ENCODE measurements at regions not wholly inside any gene's neighbourhood (a gene's known extent, or its start where the extent isn't known, plus 50 kb on each side); places are given as distances from the start of the nearest gene placed in this dataset.

DNA sequence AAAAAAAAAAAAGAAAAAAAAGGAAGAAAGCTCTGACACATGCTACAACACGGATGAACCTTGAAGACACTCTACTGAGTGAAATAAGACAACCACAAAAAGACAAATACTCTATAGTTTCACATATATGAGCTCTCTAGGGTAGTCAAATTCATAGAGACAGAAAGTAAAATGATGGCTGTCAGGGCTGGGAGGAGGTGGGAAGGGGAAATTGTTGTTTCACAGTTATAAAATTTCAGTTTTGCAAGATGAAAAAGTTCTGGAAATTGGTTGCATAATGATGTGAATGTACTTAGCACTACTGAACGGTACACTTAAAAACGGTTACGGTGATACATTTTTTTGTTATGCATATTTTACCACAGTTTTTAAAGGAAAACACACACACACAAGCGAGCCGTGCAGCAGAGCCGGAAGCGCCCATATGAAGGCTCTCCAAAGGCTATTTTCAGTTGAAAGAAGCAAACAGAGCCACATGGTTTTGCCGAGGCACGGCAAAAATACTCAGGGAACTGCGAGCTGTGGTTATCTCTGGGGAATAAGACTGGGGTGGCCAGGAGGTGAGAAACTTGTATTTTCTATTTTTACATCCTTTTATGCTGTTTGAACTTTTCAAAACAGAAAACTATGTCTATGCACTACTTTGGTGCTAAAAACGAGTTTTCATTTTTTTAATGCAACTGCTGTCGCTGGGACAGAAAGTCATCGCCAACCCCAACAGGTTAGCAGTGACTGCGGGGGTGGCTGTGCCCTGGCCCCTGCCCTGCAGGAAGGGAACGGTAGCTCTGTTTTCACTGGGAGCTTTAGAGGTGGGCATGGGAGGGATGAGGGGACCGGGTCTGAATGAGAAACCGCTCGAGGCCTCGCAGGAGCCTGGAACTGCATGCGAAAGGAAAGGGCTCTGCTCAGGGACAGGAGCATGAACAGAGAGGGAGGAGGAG is 132.9 kb downstream of the OAT start:
- no peak for DNase-seq

DNA sequence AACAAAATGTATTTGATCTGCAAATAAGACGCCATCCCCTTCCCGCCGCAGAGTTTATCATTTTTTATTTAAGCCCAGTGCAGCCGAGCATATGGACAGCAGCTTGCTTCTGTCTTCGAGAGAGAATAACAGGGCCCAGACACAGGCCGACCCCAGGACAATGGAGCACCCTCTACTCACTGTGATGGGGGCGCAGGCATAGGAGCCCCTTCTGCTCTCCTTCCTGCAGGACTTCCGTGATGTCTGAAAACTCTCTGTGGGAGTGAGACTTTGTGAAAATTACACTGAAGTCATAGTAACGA is 134.8 kb downstream of the OAT start:
- DNase-seq, result no peak

DNA sequence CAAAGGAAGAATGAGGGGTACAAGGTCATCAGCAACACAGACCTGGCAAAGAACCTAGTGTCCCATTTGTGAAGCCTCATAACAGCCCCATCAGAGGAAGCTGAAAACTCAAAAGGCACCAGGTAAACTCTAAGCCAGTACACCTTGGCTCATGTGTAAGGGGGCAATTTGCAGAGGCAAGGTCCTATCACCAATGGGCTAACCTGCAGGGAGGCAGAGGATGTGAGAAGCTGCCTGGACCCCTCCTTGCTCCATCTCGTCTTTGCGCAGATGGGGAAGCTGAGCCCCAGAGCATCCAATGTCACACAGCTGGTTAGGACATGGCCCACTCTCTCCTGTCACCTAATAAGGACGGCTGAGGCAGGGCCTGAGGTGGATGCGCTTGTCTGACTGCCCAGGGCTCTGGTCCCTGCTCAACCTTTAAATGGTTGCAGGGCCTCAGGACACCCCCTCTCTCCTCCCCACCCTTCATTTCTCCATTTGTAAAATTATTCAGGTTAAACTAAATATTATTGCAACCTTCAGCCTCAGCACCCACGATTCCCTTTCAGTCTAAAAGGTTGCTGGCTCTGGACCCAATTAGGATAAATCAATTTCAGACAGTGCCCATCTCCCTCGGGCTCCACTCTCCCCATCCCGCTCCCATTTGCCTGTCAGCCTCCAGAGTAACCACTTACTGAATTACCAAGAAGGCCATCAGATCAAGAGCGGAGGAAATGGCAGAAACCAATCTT is 135.3 kb downstream of the OAT start:
- DNase-seq, result no peak

DNA sequence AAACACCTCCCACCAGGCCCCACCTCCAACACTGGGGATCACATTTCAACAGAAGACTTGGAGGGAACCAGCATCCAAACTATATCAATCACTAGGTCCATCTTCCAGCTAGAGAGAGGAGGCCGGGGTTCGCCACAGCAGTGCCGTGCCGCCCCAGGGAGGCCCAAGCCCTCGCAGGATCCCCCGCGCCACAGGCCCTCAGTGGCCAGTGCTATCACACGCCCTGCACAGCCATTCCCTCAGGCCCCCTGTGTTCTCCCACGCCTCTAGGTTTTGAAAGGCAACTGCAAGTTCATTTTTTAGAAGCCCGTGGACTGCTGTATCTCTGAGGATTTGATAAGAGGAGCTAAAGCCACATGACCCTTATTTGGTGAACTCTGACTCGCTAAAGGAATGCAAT is 136.4 kb downstream of the OAT start:
- no peak for DNase-seq

DNA sequence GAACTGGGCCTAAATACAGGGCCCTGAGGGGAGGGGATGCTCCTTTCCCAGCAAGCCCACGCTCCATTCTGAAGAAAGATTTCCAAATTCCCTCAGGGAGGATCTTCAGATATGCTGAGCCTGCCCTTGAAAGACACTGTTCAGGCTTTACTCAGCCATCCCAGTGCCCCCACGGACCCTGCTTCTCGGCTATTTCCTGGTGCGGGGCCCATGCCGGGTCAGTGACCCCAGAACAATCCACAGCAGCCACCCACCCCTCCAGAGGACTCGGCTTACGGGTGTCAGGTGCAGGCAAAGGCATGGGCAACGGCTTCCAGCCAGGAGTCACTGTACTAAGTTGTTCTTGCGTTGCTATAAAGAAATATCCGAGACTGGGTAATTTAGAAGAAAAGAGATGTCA is 137.1 kb downstream of the OAT start:
- DNase-seq, result no peak

DNA sequence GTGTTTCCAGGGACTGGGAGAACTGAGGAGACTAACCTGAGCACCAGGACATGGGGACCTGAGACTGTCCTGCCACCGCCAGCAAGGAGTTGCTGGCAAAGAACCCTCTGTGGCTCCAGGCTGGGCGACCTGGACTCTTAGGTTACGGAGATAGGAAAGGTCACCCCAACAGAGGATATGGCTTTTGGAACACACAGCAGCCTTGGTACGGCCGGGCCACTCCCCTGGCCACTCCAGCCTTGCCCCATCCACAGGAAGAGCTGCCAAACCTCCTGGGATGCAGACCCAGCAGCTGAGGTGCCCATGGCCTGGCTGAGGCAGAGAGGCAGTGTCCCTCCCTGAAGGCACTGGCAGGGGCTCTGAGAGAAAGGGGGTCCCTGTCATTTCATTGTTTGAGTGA is 137.8 kb downstream of the OAT start:
- no peak for DNase-seq

DNA sequence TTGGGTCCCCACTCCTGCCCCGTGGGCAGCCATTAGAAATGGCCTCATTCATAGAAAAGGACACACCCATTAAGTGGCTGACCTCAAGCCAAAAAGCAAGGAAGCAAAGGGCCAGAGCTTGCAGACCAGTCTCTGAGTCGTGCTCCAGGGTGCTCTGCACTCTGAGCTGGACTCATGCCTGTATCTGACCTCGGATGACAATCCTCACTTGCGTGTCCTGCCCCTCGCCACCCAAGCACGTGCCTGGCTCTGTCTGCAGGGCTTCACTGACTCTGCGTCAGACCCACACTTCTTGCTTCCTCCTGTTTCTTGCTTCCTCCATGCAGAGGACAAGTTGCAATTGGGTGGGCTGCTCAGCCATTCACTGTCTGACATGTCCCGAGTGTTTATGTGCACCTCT is 138.8 kb downstream of the OAT start:
- no peak for DNase-seq

DNA sequence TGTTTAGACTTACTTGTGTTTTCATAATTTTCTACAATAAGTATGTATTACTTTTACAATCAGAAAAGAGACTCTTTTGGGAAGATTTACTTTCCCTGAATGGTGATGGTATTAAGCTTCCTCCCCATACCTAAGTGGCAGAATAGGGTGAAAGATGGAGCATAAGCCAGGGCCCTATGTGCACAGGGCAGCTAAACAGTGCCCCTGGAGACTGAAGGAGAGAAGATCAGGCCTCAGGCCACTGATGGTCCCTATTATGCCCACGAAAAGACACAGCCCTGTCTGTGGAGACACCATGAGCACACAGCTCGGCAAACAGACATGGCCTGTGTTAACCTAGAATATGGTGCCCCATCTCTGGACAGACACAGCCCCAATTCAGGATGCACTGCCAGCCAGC is 139.4 kb downstream of the OAT start:
- no peak for DNase-seq

DNA sequence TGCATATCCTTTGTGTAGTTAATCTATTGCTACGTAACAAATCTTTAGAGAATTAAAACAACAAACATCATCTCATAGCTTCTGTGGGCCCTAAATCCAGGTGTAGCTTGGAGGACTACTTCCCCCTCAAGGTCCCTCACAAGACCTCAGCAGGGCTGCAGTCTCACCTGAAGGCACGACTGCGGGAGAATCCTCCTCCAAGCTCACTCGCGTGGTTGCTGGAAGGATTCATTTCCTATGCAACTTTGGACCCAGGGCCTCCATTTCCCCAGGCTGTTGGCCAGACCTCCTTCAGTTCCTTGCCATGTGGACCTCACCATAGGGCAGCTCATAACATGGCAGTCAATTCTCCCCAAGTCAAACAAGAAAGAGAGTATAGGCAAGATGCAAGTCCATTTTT is 140.4 kb downstream of the OAT start:
- DNase-seq, result no peak

DNA sequence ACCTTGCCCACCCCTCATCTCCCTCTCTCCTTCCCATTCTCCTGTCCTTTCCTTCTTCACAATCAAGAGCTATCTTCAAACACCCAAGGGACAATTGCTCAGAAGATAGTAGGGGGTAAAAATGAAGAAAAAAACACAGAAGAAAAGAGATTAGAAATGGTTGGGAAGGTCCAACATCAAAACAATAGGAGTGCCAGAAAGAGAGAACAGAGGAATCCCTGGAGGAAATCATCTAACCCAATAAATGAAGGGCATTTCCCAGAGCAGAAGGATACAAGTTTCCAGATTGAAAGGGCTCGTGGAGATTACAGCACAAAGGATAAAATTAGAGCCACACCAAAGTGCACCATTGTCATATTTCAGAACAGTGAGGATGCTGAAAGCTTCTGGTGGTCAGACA is 145.6 kb downstream of the OAT start:
- no peak for DNase-seq

DNA sequence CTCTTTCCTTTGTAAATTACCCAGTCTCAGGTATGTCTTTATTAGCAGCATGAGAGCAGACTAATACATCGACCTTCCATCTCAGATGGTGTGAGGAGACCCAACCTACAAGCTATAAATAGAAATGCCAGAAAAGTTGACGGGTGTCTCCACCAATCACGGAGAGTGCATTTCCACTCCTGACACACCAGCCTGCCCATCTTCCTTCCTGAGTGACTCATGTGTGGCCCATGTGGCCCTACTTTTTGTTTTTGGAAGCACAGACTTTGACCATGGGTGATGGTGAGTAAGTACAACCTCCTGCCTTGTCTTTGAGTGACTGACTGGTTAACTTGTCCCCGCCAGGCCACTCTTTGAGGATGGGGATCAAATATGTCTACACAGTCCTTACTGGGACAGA is 147.0 kb downstream of the OAT start:
- no peak for DNase-seq

DNA sequence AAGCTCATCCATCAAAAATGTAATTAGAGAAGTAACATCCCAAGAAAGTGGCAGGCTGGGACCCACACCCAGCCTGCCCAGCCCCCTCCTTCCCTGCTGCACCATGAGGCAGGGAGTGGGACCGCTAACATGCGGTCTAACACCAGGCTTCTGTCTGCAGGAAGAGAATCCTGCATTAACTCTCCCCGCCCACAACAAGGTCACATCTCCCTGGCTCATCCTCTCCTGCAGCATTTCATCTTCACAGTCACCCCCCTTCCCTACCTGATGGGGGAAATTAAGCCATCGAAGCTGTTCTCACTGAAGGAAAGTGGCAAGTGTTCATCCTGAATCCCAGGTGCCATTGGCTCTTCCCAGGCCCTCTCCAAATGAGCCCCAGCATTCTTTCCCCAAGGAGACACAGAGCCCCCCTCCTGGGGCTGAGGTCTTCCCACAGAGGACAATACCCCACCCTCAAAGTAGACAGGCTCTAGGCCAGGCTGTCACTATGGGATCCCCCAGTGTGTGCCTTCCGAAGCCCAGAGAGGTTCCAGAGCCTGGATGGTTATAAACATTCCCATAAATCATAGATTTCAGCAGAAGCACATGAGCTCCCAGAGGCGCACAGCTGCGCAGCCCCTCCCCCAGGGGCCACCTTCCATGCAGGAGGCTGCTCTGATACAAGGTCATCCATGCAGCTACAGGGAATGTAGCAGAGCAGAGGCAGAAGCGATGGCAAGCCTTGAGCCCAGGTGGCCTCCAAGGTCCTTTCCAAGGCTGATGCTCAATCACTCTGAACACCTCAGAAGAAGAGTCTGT is 148.0 kb downstream of the OAT start:
- no peak for DNase-seq

DNA sequence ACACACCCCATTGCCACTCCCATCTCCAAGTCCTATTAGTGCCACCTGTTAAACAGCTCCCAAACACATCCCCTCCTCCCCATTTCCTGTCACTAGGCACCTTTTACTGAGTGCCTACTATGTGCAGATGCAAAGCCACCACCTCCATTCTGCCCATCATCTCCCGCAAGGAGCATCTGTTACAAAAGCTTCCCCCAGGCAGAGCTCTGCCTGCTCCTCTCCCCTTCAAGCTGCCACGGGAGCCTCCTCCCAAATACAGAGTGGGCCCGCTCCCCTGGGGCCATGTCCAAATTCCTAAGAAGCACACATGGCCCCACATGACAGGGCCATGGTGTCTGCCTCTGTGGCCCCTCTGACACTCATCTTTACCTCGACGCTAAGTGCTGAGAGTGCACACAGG is 149.7 kb downstream of the OAT start:
- DNase-seq, result no peak

DNA sequence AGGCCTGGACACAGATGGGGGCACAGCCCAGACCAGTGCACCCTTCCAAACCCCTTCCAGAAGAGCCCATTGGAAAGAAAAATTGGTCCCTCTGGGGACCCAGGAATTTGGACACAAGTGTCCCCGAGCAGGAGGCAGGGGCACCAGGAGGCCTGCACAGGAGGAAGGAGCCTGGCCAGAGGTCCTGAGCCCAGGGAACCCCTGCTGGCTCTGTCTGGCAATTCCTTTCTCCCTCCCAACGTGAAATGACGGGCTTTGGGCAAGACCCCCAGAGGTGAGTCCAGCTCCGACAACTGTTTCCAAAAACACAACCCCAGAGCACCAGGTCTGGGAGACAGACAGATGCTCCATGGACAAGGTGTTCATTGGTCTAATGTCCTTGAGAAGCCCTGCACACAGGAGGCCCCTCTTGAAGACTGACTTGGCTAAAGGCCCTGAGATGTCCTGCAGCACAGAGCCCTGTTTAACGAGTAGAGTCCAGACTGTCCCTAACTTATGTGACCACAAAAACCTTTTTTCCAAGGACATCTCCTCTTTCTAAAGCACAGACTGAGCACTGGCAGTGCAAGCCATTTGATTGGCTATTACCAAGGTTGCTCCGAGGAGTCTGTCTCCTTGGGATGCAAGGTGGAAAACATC is 150.7 kb downstream of the OAT start:
- no peak for DNase-seq

DNA sequence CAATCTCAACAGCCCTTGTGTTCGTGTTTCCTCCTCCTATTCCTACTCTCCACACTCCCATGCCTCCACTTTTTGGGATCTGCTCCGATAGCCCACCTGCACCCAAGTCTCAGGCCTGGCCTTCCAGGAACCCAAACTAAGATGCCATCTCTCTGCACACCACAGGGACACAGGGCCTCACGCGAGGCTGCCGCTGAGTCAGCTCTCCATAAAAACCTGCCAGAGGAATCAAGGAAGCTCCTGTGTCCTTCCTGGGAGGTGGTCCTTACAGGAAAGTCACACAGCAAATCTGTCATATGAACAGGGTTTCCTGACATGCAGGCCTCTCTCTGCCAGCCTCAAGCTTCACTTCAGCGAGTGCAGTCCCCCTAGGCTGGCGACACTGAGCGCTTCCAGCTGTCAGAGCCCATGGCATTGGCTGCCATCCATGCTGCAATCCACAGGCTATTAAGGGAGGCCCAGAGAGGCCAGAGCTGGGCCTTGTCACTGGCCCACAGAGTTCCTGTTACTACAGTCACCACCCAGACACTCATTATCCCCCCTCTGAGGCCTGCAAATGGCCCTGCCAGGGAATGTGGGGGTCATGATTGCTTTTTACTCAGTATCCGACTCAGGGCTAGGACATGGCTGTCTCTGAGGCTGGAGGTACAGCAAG is 151.4 kb downstream of the OAT start:
- no peak for DNase-seq

DNA sequence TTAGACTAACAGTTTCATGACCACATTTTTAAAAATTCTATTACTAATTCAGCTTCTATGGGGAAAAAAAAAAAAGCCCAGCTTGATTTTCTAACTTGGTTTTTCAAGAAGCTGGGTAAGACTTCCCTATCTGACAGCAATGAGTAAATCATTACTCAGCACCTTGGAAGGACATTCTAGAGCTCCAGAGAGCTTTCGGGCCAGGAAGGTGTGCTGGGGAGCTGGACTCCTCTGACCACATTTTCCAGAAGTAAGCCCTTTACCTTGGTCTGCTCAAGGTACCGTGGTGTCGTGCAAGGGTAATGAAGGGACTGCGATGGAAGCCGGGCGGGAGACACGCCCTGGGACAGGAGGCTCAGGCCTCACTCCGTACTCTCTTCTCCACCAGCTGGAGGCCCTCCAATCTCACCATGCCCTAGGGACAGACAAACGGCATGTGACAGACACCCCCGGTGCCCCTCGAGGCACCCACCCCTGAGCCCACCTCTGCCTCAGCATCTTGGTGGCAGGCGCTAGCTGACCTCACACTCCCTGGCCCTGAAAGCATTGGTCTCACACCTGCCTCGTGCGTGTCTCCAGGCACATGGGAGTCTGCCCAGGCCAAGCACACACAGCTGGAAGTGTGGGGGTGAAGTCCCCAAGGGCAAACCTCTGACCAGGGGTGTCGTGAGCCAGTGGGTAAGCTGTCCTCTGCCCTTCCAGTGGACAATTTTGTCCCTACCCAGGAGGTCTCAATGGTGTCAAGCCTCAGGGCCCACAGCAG is 152.1 kb downstream of the OAT start:
- no peak for DNase-seq

DNA sequence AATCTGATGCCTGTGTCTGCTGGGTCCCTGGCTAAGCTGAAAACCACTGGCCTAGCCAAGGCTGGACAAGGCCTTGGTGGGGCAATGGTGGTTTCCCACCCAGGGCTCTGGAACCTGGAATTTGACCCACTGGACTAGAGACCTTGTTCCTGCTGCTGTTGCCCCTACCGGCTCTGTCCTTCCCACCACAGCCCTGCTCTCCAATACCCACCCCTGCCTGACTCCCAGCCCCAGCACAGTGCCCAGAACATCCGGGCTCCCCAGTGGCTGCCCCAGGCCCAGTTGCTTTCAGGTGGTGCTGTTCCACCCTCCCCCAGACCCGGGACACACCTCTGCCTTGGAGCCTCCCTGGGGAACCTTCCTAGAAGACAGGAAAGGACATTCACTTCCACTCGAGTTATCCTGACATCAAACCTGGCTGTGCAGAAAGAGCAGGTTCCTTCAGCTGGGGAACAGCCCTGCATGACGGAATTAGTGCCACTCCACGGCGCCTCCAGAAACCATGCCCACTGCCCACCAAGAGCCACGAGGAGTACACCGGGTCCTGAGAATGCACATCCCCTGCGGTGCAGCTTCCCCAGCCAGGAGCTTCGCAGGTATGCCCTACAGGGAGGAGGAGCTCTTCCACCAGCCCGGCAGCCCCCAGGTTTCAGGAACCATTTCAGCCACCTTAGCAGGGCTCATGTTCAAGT is 152.8 kb downstream of the OAT start:
- no peak for DNase-seq

DNA sequence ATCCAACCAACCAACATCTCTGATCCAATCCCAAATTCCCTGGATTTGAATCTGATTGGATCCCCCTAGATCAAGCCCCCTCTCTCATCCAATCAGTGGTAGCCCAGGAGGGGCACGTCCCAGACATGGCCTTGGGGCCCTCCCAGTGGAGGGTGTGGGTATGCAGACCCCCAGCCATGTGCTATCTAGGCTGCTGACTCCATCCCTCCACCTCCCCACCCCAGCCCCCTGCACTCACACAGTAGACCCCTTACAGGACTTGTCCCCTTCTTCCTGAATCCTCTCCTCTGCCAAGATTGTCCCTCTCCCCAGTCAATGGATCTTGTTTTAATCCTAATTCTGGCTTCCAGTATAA is 153.4 kb downstream of the OAT start:
- no peak for DNase-seq

DNA sequence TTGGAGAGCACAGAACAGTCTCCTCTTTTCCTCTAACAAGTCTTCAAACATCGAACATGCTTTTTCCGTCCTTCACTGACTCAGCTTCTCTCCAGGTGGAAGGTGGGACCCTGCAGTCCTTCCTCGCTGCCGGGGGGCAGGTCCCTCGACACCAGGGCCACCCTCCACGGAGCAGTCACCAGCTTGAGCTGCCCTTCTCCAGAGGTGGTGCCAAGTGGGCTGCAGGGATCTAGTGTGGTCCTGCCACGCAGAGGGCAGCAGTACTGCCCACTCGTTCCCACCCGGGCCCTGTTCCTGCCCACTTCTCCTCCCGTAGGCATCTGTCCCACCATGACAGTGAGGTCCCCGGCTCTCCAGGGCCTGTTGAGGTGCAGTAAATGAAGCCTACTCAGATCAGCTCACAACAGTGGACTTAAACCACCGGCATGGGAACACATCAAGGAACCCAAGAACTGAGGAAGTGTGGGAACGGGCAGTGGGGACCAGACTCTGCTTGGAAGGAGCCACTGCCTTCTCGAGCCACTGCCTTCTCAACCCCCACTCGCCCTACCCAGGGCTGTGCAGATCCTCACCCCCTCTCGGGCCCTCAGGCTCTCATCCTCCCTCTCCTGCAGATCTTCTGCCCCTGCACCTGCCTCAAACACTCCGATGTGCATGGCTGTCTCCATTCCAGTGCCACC is 153.9 kb downstream of the OAT start:
- DNase-seq, result no peak

DNA sequence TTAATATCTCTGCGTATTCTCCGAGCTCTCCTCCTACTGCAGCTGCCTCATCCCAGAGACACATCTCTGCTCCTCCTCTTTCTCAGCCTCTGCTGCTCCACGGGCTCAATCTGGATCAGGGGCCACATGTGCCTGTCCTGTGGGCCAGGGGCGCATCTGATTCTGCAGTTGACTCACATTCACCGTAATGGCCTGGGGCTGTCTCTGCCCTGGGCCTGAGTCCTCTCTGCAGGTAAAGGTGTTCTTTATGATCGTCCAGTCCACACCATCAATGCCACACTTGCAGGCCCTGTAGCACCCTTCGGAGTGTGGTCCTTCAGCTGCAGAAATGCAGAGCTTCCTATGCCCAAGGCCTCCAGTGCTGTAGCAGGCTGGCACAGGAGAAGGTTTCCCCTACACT is 154.5 kb downstream of the OAT start:
- DNase-seq, result no peak

DNA sequence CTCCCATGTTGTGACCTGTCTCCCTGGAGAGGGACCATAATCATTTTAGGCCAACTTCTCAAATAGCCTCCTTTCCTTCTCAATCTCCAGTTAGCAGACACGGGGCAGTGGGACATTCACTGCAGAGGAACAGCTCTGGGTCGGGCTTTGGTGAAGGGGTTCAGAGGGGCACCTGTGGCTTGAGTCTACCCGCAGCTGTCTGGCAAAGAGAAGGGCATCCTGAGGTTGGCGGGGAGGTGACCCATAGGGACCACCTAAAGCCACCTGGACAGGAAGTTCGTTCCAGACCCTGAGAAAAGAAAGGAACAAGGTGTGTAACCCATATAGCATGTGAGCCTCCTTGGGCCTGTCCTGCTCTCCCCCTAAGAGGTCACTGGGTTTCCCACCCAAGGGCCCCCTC is 155.0 kb downstream of the OAT start:
- DNase-seq, result no peak

Measured in activated CD4-positive, alpha-beta T cell treated with anti-CD3 and anti-CD28 coated beads for 1 hour (primary cell).